Lower leg skin (tissue), 3 donors: ENCODE measurements at regions not wholly inside any gene's neighbourhood (a gene's known extent, or its start where the extent isn't known, plus 50 kb on each side); places are given as distances from the start of the nearest gene placed in this dataset.

Source experiments
- POLR2A ChIP-seq, 2 donors: fragments of 450-650 bp; IDR thresholded peaks; one replicate each; pipeline ENCODE4 v1.6.1; 2016 to 2017; ENCODE audit warnings: antibody characterized with exemption in 2 of 2, mild to moderate bottlenecking in 1 of 2, moderate library complexity in 1 of 2
- TF ChIP-seq, protein P1 (sequence below), 3 donors: fragments of 450-650 bp; IDR thresholded peaks; one replicate each; pipeline ENCODE4 v1.5.1; 2016; ENCODE audit warnings: antibody characterized with exemption in 3 of 3, mild to moderate bottlenecking in 3 of 3, moderate library complexity in 2 of 3

DNA sequence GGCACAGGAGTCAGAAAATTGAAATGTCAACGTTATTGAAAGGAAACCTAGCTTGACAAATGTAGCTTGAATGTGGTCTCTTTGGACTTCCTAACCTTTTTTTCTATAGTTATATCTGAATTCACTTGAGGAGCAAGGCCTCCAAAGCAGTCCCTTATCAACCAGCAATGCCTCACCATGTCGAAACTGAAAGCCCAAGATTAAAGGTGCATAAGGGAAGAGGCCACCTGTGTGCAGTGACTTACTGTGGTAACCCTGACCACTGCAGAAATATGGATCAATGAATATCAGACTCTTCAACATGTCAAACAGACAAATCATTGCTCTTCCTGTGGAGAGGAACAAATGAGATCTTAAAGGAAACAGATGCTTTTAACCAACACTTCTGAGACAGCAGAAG, 95.0 kb upstream of the GIMD1 start:
- TF ChIP-seq, protein P1, sequence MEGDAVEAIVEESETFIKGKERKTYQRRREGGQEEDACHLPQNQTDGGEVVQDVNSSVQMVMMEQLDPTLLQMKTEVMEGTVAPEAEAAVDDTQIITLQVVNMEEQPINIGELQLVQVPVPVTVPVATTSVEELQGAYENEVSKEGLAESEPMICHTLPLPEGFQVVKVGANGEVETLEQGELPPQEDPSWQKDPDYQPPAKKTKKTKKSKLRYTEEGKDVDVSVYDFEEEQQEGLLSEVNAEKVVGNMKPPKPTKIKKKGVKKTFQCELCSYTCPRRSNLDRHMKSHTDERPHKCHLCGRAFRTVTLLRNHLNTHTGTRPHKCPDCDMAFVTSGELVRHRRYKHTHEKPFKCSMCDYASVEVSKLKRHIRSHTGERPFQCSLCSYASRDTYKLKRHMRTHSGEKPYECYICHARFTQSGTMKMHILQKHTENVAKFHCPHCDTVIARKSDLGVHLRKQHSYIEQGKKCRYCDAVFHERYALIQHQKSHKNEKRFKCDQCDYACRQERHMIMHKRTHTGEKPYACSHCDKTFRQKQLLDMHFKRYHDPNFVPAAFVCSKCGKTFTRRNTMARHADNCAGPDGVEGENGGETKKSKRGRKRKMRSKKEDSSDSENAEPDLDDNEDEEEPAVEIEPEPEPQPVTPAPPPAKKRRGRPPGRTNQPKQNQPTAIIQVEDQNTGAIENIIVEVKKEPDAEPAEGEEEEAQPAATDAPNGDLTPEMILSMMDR (IDR thresholded peaks at IDR 0.05), result no peak
- no peak for TF ChIP-seq POLR2A (IDR thresholded peaks at IDR 0.05)
